HG03196 (cell line): ENCODE measurements at regions not wholly inside any gene's neighbourhood (a gene's known extent, or its start where the extent isn't known, plus 50 kb on each side); places are given as distances from the start of the nearest gene placed in this dataset.

ENCODE experiments used
- ATAC-seq: cut with Tn5 transposase; IDR thresholded peaks from one replicate; pipeline ENCODE4 v1.9.1; 2021; ENCODE audit not compliant: unreplicated experiment

- ATAC-seq: peak; percentile 90
These were observed 64.5 kb upstream of the STK38L start for GRCh38 chr12:27179400-27180214.

GRCh38 chr12:27180906-27181505, 63.1 kb upstream of the STK38L start:
- ATAC-seq: no peak

GRCh38 chr12:27183342-27183741, 60.7 kb upstream of the STK38L start:
- no peak for ATAC-seq

GRCh38 chr12:27185234-27186021, 58.7 kb upstream of the STK38L start:
- ATAC-seq: peak; percentile 81

GRCh38 chr12:27186022-27186839, 57.9 kb upstream of the STK38L start:
- no peak for ATAC-seq

- no peak for ATAC-seq
These were observed 56.4 kb upstream of the STK38L start for GRCh38 chr12:27187697-27188096.

GRCh38 chr12:27190761-27191160, 53.3 kb upstream of the STK38L start:
- no peak for ATAC-seq

- no peak for ATAC-seq
These were observed 52.6 kb upstream of the STK38L start for GRCh38 chr12:27191531-27191930.

GRCh38 chr12:27192118-27192802, 51.8 kb upstream of the STK38L start:
- no peak for ATAC-seq

GRCh38 chr12:27193106-27193505, 51.0 kb upstream of the STK38L start:
- ATAC-seq: no peak

GRCh38 chr12:27193854-27194544, 50.1 kb upstream of the STK38L start:
- ATAC-seq: no peak
